22Rv1 (cell line): ENCODE measurements at regions not wholly inside any gene's neighbourhood (a gene's known extent, or its start where the extent isn't known, plus 50 kb on each side); places are given as distances from the start of the nearest gene placed in this dataset.

ENCODE experiments used
- ZFX ChIP-seq: fragments of 450-650 bp; IDR thresholded peaks from 2 replicates; pipeline ENCODE4 v1.6.1; 2017; ENCODE audit warnings: antibody characterized with exemption, borderline replicate concordance
- TF ChIP-seq, protein P1 (sequence below): fragments of 450-650 bp; IDR thresholded peaks from 2 replicates; pipeline ENCODE4 v1.5.1; 2017; ENCODE audit warnings: mild to moderate bottlenecking

DNA sequence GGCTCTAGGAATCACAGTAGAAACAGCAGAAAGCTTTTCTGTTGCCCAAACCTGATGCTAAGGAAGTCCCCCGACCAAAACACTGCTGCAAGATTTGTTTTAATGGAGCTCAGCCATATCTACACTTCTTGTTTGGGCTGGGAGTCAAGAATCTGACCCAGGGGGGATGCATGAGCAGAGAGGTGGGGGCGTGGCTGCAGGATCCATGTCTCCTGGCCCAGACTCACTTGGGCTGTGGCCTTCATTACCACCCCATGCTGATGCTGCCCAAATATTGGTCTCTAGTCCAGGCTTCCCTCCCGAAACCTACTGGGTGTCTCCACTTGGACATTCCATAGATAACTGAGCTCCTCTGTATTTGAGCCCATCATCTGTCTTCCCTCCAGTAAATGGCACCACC lies 361.5 kb upstream of the LARGE1 start:
- TF ChIP-seq, protein P1, sequence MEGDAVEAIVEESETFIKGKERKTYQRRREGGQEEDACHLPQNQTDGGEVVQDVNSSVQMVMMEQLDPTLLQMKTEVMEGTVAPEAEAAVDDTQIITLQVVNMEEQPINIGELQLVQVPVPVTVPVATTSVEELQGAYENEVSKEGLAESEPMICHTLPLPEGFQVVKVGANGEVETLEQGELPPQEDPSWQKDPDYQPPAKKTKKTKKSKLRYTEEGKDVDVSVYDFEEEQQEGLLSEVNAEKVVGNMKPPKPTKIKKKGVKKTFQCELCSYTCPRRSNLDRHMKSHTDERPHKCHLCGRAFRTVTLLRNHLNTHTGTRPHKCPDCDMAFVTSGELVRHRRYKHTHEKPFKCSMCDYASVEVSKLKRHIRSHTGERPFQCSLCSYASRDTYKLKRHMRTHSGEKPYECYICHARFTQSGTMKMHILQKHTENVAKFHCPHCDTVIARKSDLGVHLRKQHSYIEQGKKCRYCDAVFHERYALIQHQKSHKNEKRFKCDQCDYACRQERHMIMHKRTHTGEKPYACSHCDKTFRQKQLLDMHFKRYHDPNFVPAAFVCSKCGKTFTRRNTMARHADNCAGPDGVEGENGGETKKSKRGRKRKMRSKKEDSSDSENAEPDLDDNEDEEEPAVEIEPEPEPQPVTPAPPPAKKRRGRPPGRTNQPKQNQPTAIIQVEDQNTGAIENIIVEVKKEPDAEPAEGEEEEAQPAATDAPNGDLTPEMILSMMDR = no peak
- TF ChIP-seq ZFX = no peak
